IMR-90 (cell line): ENCODE measurements at regions not wholly inside any gene's neighbourhood (a gene's known extent, or its start where the extent isn't known, plus 50 kb on each side); places are given as distances from the start of the nearest gene placed in this dataset.

ENCODE experiments used
- ATAC-seq: fragments of 200-7000 bp; cut with Tn5 transposase; 2 replicates; pipeline ENCODE4 v1.9.1; 2020; ENCODE audit warnings: low read depth, mild to moderate bottlenecking, moderate library complexity
- BruUV-seq: library from RNA; stranded (reverse); fragments of 400-500 nt; replicated peaks from 2 replicates; lab custom pipeline; 2021; lab: Mats Ljungman, UMichigan
- CTCF ChIA-PET: fragments of 300-600 bp; formaldehyde crosslinking; extraction: SDS; loops from one replicate; lab custom pipeline; 2021; ENCODE audit warnings: antibody characterized with exemption; lab: Yijun Ruan, JAX
- POLR2A ChIA-PET: fragments of 300-600 bp; sonication (Branson Sonifier 250); formaldehyde crosslinking; loops from one replicate; lab custom pipeline; 2022; ENCODE audit warnings: antibody characterized with exemption; ENCODE audit not compliant: unreplicated experiment; lab: Charles Lee
- DNase-seq: peaks from one replicate; pipeline ENCODE4 v3.0.0; 2013
- H2AFZ ChIP-seq: replicated peaks from 2 replicates; pipeline ENCODE3; 2013; ENCODE audit warnings: low read length, mild to moderate bottlenecking; ENCODE audit not compliant: poor library complexity
- H2AK5ac ChIP-seq: 2 replicates; pipeline ENCODE4 v1.6.1; 2013; ENCODE audit warnings: low read depth, low read length, inconsistent platforms
- H2AK9ac ChIP-seq: replicated peaks from 2 replicates; pipeline ENCODE3; 2013; ENCODE audit warnings: mild to moderate bottlenecking, low read depth, low read length, moderate library complexity; ENCODE audit not compliant: poor library complexity
- H2BK120ac ChIP-seq: 2 replicates; pipeline ENCODE4 v1.6.1; 2013; ENCODE audit warnings: low read depth, low read length, inconsistent platforms
- H2BK15ac ChIP-seq: 3 replicates; pipeline ENCODE4 v1.6.1; 2013; ENCODE audit warnings: low read depth, low read length, inconsistent platforms
- H2BK20ac ChIP-seq: 2 replicates; pipeline ENCODE4 v1.6.1; 2013; ENCODE audit warnings: low read depth, mild to moderate bottlenecking, inconsistent platforms, low read length, moderate library complexity
- H2BK5ac ChIP-seq: 2 replicates; pipeline ENCODE4 v1.6.1; 2013; ENCODE audit warnings: mild to moderate bottlenecking, low read depth, low read length, inconsistent platforms; ENCODE audit not compliant: poor library complexity, severe bottlenecking
- H3K14ac ChIP-seq: replicated peaks from 2 replicates; pipeline ENCODE4 v1.6.1; 2013; ENCODE audit warnings: low read depth, low read length, inconsistent platforms
- H3K18ac ChIP-seq: 2 replicates; pipeline ENCODE4 v1.6.1; 2013; ENCODE audit warnings: low read depth, low read length, control low read depth
- H3K23ac ChIP-seq: 2 replicates; pipeline ENCODE4 v1.6.1; 2013; ENCODE audit warnings: low read depth, low read length, inconsistent platforms
- H3K27ac ChIP-seq: 2 replicates; pipeline ENCODE4 v1.5.1; 2013; ENCODE audit warnings: mild to moderate bottlenecking, control low read depth, low read length; ENCODE audit not compliant: insufficient read depth
- H3K27me3 ChIP-seq: 2 replicates; pipeline ENCODE4 v1.6.1; 2013; ENCODE audit warnings: low read length; ENCODE audit not compliant: control insufficient read depth, insufficient read depth
- H3K36me3 ChIP-seq: 2 replicates; pipeline ENCODE4 v1.6.1; 2013; ENCODE audit warnings: low read length, mixed read lengths; ENCODE audit not compliant: control insufficient read depth, insufficient read depth
- H3K4ac ChIP-seq: 2 replicates; pipeline ENCODE4 v1.6.1; 2013; ENCODE audit warnings: low read depth, low read length, inconsistent platforms
- H3K4me1 ChIP-seq: 2 replicates; pipeline ENCODE4 v1.6.1; 2013; ENCODE audit warnings: low read length, mixed read lengths; ENCODE audit not compliant: control insufficient read depth, insufficient read depth
- H3K4me2 ChIP-seq: 2 replicates; pipeline ENCODE4 v1.6.1; 2013; ENCODE audit warnings: low read depth, mild to moderate bottlenecking, control low read depth, low read length, moderate library complexity
- H3K4me3 ChIP-seq: 2 replicates; pipeline ENCODE4 v1.5.1; 2013; ENCODE audit warnings: low read depth, mild to moderate bottlenecking, control low read depth, low read length, moderate library complexity; ENCODE audit not compliant: insufficient read depth
- H3K56ac ChIP-seq: 2 replicates; pipeline ENCODE4 v1.6.1; 2013; ENCODE audit warnings: low read length, inconsistent platforms; ENCODE audit not compliant: insufficient read depth; ENCODE audit errors: extremely low read depth
- H3K79me1 ChIP-seq, 2 experiments: 2 replicates each; pipeline ENCODE4 v1.6.1; 2013; ENCODE audit warnings: low read length in 2 of 2, inconsistent platforms in 1 of 2, low read depth in 1 of 2
- H3K9ac ChIP-seq: 2 replicates; pipeline ENCODE4 v1.6.1; 2013; ENCODE audit warnings: low read depth, low read length, control low read depth
- H3K9me1 ChIP-seq: 2 replicates; pipeline ENCODE4 v1.6.1; 2013; ENCODE audit warnings: low read length, inconsistent platforms; ENCODE audit not compliant: insufficient read depth
- H3K9me3 ChIP-seq: 2 replicates; pipeline ENCODE4 v1.6.1; 2013; ENCODE audit warnings: low read length; ENCODE audit not compliant: control insufficient read depth, insufficient read depth
- H4K20me1 ChIP-seq: 2 replicates; pipeline ENCODE4 v1.6.1; 2013; ENCODE audit warnings: low read length, inconsistent platforms; ENCODE audit not compliant: insufficient read depth
- H4K5ac ChIP-seq: 2 replicates; pipeline ENCODE4 v1.6.1; 2013; ENCODE audit warnings: mild to moderate bottlenecking, low read depth, low read length, control low read depth
- H4K8ac ChIP-seq, 2 experiments: 2 replicates each; pipeline ENCODE4 v1.6.1; 2013; ENCODE audit warnings: low read depth in 2 of 2, low read length in 2 of 2, control low read depth in 1 of 2, inconsistent platforms in 1 of 2
- H4K91ac ChIP-seq: 2 replicates; pipeline ENCODE4 v1.6.1; 2013; ENCODE audit warnings: low read depth, low read length, inconsistent platforms; ENCODE audit not compliant: insufficient read depth
- BHLHE40 ChIP-seq: fragments of 150-350 bp; IDR thresholded peaks from 2 replicates; pipeline ENCODE4 v1.6.1; 2016; ENCODE audit warnings: mild to moderate bottlenecking, low read depth, low read length
- MAFK ChIP-seq: IDR thresholded peaks from 2 replicates; pipeline ENCODE4 v1.6.1; 2012; ENCODE audit warnings: low read depth, low read length, improper control_type of control experiment
- MAZ ChIP-seq: IDR thresholded peaks from 2 replicates; pipeline ENCODE4 v1.6.1; 2012; ENCODE audit warnings: low read depth, mild to moderate bottlenecking, low read length, improper control_type of control experiment, moderate library complexity, borderline replicate concordance
- RCOR1 ChIP-seq: IDR thresholded peaks from 2 replicates; pipeline ENCODE4 v1.6.1; 2012; ENCODE audit warnings: mild to moderate bottlenecking, low read length, improper control_type of control experiment; ENCODE audit not compliant: insufficient replicate concordance
- WGBS, 2 experiments: methylation state at CpG; one replicate each; pipeline versions ENCODE4 v1.1.5 to v1.1.7; 2013; ENCODE audit warnings: missing lambda C conversion rate in 2 of 2; ENCODE audit not compliant: insufficient read length in 1 of 2; ENCODE audit errors: extremely low coverage in 2 of 2; 5-methylcytosine and 5-hydroxymethylcytosine counted together
- dilution Hi-C: fragments of 300-500 bp; cut with HindIII; formaldehyde crosslinking; loops from one replicate; pipeline ENCODE4 v1.14.3; 2018; ENCODE audit warnings: low sequenced_read_pairs; ENCODE audit not compliant: unreplicated experiment
- in situ Hi-C: fragments of 300-500 bp; cut with MboI; formaldehyde crosslinking; loops from 3 replicates; pipeline ENCODE4 v1.14.3; 2019; ENCODE audit warnings: low sequenced_read_pairs, inconsistent platforms, mixed read lengths
- intact Hi-C: fragments of 100-400 bp; cut with micrococcal nuclease; formaldehyde crosslinking; loops from 2 replicates; pipeline ENCODE4 v1.10.0; 2022

DNA sequence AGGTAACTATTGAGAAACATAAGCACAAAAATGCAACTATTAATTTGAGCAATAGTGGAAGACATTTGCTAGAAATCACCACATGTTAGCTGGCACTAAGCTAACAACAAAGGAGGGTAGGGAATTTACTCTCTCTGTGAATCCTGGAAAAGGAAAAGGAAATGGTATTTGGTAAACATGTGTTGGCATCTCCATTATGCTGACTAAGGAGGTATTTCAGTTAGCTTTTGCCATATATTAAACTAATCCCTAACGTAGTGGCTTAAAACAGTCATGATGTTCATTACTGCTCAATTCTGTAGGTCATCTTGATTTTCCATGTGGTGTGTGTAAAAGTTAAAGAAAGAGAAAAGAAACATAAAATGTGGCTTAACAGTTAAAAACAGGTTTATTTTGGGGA, 1686.5 kb upstream of the PCDH7 start:
- ChIA-PET CTCF (no interaction called here), POLR2A (no interaction called here)
- H2AK9ac ChIP-seq = no peak overlapping the region
- in situ Hi-C loops (no loop called here), dilution Hi-C loops (no loop called here), intact Hi-C loops (no loop called here)
- no peaks in the 10 kb centered on the region for H3K27me3 ChIP-seq
- no peaks in the 10 kb centered on the region for H3K79me1 ChIP-seq
- TF ChIP-seq BHLHE40 (no peak), RCOR1 (no peak), MAZ (no peak), MAFK (peak; percentile 60)
- H4K20me1 ChIP-seq = no peaks in the 10 kb centered on the region
- H2AK5ac ChIP-seq = no peak overlapping the region
- H3K9me1 ChIP-seq = no peaks in the 10 kb centered on the region
- DNase-seq (no peak), ATAC-seq (no peak)
- no peaks in the 10 kb centered on the region for H3K9me3 ChIP-seq
- no peak overlapping the region for H2BK20ac ChIP-seq
- no peak overlapping the region for H2BK5ac ChIP-seq
- no CpG with 5 or more reads among the region's 1 CpG for WGBS, 2 experiments
- no peak overlapping the region for H3K27ac ChIP-seq
- H3K14ac ChIP-seq = no peak overlapping the region
- no peak overlapping the region for H3K4ac ChIP-seq
- H4K91ac ChIP-seq = no peak overlapping the region
- no TSS peak for BruUV-seq
- no peak overlapping the region for H4K5ac ChIP-seq
- H2BK120ac ChIP-seq = no peak overlapping the region
- no peak overlapping the region for H4K8ac ChIP-seq
- H3K18ac ChIP-seq = no peak overlapping the region
- no peak overlapping the region for H3K56ac ChIP-seq
- H3K4me2 ChIP-seq = no peak overlapping the region
- H3K4me3 ChIP-seq = no peak overlapping the region
- no peak overlapping the region for H2AFZ ChIP-seq
- no peak overlapping the region for H3K9ac ChIP-seq
- no peak overlapping the region for H2BK15ac ChIP-seq
- no peaks in the 10 kb centered on the region for H3K36me3 ChIP-seq
- H3K4me1 ChIP-seq = no peaks in the 10 kb centered on the region
- no peak overlapping the region for H3K23ac ChIP-seq
